SK-N-SH (cell line): ENCODE measurements at regions not wholly inside any gene's neighbourhood (a gene's known extent, or its start where the extent isn't known, plus 50 kb on each side); places are given as distances from the start of the nearest gene placed in this dataset.

Experiments
- CTCF ChIA-PET: fragments of 300-600, 350-600 bp; formaldehyde crosslinking; extraction: SDS; loops from one replicate; lab custom pipeline; 2021; lab: Yijun Ruan, JAX
- POLR2A ChIA-PET: fragments of 350-600 bp; sonication (Branson Sonifier 250); formaldehyde crosslinking; extraction: SDS; loops from one replicate; lab custom pipeline; 2020; ENCODE audit warnings: antibody characterized with exemption, inconsistent platforms; lab: Yijun Ruan, JAX
- DNase-seq: peaks from one replicate; pipeline ENCODE4 v3.0.0; 2012
- H2AFZ ChIP-seq: fragments of 200-600 bp; sonication (generic); 2 replicates; pipeline ENCODE4 v1.8.1; 2016; ENCODE audit warnings: antibody characterized with exemption, mild to moderate bottlenecking, low read depth
- H3F3A ChIP-seq: fragments of 200-600 bp; sonication (generic); replicated peaks from 2 replicates; pipeline ENCODE3; 2016; ENCODE audit warnings: antibody characterized with exemption, mild to moderate bottlenecking; ENCODE audit not compliant: insufficient read depth
- H3K27ac ChIP-seq, 2 experiments: fragments of 200-500 bp in 1 of 2; fragments of 200-600 bp in 1 of 2; sonication (Bioruptor generic) in 1 of 2; sonication (generic), shearing (Covaris generic) in 1 of 2; 2 replicates each; pipeline versions ENCODE4 v1.5.1 to v1.6.1; 2014 to 2016; ENCODE audit warnings: low read depth in 2 of 2, inconsistent platforms in 1 of 2, low read length in 1 of 2, mild to moderate bottlenecking in 1 of 2, mixed read lengths in 1 of 2
- H3K27me3 ChIP-seq: fragments of 200-600 bp; sonication (generic), shearing (Covaris generic); 2 replicates; pipeline ENCODE4 v1.6.1; 2016; ENCODE audit warnings: mixed run types; ENCODE audit not compliant: insufficient read depth
- H3K36me3 ChIP-seq, 2 experiments: fragments of 200-500 bp in 1 of 2; fragments of 200-600 bp in 1 of 2; sonication (Bioruptor generic) in 1 of 2; sonication (generic) in 1 of 2; replicated peaks in 1 of 2; 2 replicates each; pipeline versions ENCODE3 to v1.5.1; 2014 to 2016; ENCODE audit warnings: low read length in 1 of 2, mild to moderate bottlenecking in 1 of 2; ENCODE audit not compliant: insufficient read depth in 2 of 2, control insufficient read depth in 1 of 2
- H3K4me1 ChIP-seq, 2 experiments: fragments of 200-500 bp in 1 of 2; fragments of 200-600 bp in 1 of 2; sonication (Bioruptor generic) in 1 of 2; sonication (generic), shearing (Covaris generic) in 1 of 2; 2 replicates each; pipeline versions ENCODE4 v1.5.1 to v1.6.1; 2014 to 2016; ENCODE audit warnings: low read depth in 1 of 2, low read length in 1 of 2, mixed run types in 1 of 2; ENCODE audit not compliant: insufficient read depth in 2 of 2, control insufficient read depth in 1 of 2
- H3K4me2 ChIP-seq: fragments of 200-600 bp; sonication (generic), shearing (Covaris generic); 2 replicates; pipeline ENCODE4 v1.6.1; 2017; ENCODE audit warnings: mixed run types
- H3K4me3 ChIP-seq, 2 experiments: fragments of 200-500 bp in 1 of 2; fragments of 200-600 bp in 1 of 2; sonication (Bioruptor generic) in 1 of 2; sonication (generic), shearing (Covaris generic) in 1 of 2; 2 replicates each; pipeline versions ENCODE4 v1.5.1 to v1.8.1; 2014 to 2016; ENCODE audit warnings: low read depth in 2 of 2, inconsistent platforms in 1 of 2, low read length in 1 of 2, mild to moderate bottlenecking in 1 of 2, mixed read lengths in 1 of 2, moderate library complexity in 1 of 2
- H3K79me2 ChIP-seq: fragments of 200-600 bp; sonication (generic); 2 replicates; pipeline ENCODE4 v1.8.1; 2017; ENCODE audit warnings: mild to moderate bottlenecking; ENCODE audit not compliant: insufficient read depth
- H3K9ac ChIP-seq: fragments of 200-600 bp; sonication (generic); 2 replicates; pipeline ENCODE4 v1.6.1; 2017; ENCODE audit warnings: mixed run types
- H3K9me2 ChIP-seq: fragments of 200-600 bp; sonication (generic); 2 replicates; pipeline ENCODE4 v1.6.1; 2017; ENCODE audit warnings: mixed run types
- H3K9me3 ChIP-seq: fragments of 200-600 bp; sonication (generic); 2 replicates; pipeline ENCODE4 v1.6.1; 2017; ENCODE audit warnings: mixed run types, mild to moderate bottlenecking, moderate library complexity
- H4K20me1 ChIP-seq: fragments of 200-600 bp; sonication (generic); 2 replicates; pipeline ENCODE4 v1.6.1; 2017; ENCODE audit warnings: mild to moderate bottlenecking, mixed run types; ENCODE audit not compliant: insufficient read depth
- CTCF ChIP-seq: fragments of 200-600 bp; sonication (generic); IDR thresholded peaks from 2 replicates; pipeline ENCODE4 v1.6.1; 2017; ENCODE audit warnings: antibody characterized with exemption, mild to moderate bottlenecking, moderate library complexity
- EP300 ChIP-seq, 2 experiments: IDR thresholded peaks; 2 replicates each; pipeline versions ENCODE4 v1.4.0 to v1.6.1; 2012; ENCODE audit warnings: borderline replicate concordance in 1 of 2, low read depth in 1 of 2, low read length in 1 of 2
- FOSL2 ChIP-seq: IDR thresholded peaks from 2 replicates; pipeline ENCODE4 v1.4.0; 2012; ENCODE audit warnings: low read depth, mild to moderate bottlenecking, moderate library complexity, borderline replicate concordance
- GATA2 ChIP-seq: sonication (generic); formaldehyde crosslinking; IDR thresholded peaks from 2 replicates; pipeline ENCODE4 v1.5.0; 2020; ENCODE audit warnings: mild to moderate bottlenecking, missing genetic modification reagents
- IRF3 ChIP-seq: fragments of 150-350 bp; IDR thresholded peaks from 2 replicates; pipeline ENCODE4 v1.6.1; 2016; ENCODE audit warnings: mild to moderate bottlenecking, low read depth, low read length
- JUND ChIP-seq: IDR thresholded peaks from 2 replicates; pipeline ENCODE4 v1.4.0; 2012
- MAX ChIP-seq: IDR thresholded peaks from 2 replicates; pipeline ENCODE4 v1.4.0; 2012; ENCODE audit warnings: low read depth
- MXI1 ChIP-seq: IDR thresholded peaks from 2 replicates; pipeline ENCODE4 v1.6.1; 2012; ENCODE audit warnings: mild to moderate bottlenecking, low read depth, low read length, improper control_type of control experiment
- POLR2AphosphoS5 ChIP-seq: IDR thresholded peaks from 2 replicates; pipeline ENCODE4 v1.6.1; 2012; ENCODE audit warnings: low read depth, low read length
- RCOR1 ChIP-seq: fragments of 150-350 bp; IDR thresholded peaks from 2 replicates; pipeline ENCODE4 v1.6.1; 2017; ENCODE audit warnings: antibody characterized with exemption, low read length
- REST ChIP-seq: IDR thresholded peaks from 2 replicates; pipeline ENCODE4 v1.6.1; 2012; ENCODE audit warnings: mild to moderate bottlenecking, low read depth, low read length, moderate library complexity
- RXRA ChIP-seq: IDR thresholded peaks from 2 replicates; pipeline ENCODE4 v1.4.0; 2012; ENCODE audit warnings: low read depth, mild to moderate bottlenecking, borderline replicate concordance
- TCF12 ChIP-seq: IDR thresholded peaks from 2 replicates; pipeline ENCODE4 v1.4.0; 2012
- TEAD4 ChIP-seq: IDR thresholded peaks from 2 replicates; pipeline ENCODE4 v1.4.0; 2012; ENCODE audit warnings: mild to moderate bottlenecking, borderline replicate concordance; ENCODE audit not compliant: insufficient read depth
- USF2 ChIP-seq: fragments of 150-350 bp; IDR thresholded peaks from 2 replicates; pipeline ENCODE4 v1.6.1; 2017; ENCODE audit warnings: antibody characterized with exemption, low read length, low read depth, borderline replicate concordance
- ZBTB33 ChIP-seq: IDR thresholded peaks from 2 replicates; pipeline ENCODE4 v1.4.0; 2012; ENCODE audit warnings: low read depth, borderline replicate concordance
- WGBS: methylation state at CpG from one replicate; pipeline ENCODE4 v1.1.6; 2017; ENCODE audit warnings: low lambda C conversion rate; 5-methylcytosine and 5-hydroxymethylcytosine counted together

- no peak overlapping the region for H3K4me2 ChIP-seq
- H3K9me3 ChIP-seq, result no peaks in the 10 kb centered on the region
- CTCF ChIA-PET, result no interaction called here
- POLR2A ChIA-PET, result no interaction called here
- no peak overlapping the region for H3K27ac ChIP-seq
- no peaks in the 10 kb centered on the region for H3K79me2 ChIP-seq
- H3K9ac ChIP-seq, result no peak overlapping the region
- WGBS, result 75% methylated on average over 2 of the region's 2 CpGs
- no peaks in the 10 kb centered on the region for H4K20me1 ChIP-seq
- no peak overlapping the region for H2AFZ ChIP-seq
- H3K4me3 ChIP-seq, result no peak overlapping the region
- no peaks in the 10 kb centered on the region for H3K4me1 ChIP-seq
- H3F3A ChIP-seq, result peaks cover 4% of the 10 kb centered on the region
- TF ChIP-seq CTCF (0 out of 2 replicates have a peak, but pooled peaks have one; percentile 8), TCF12 (no peak), MAX (no peak), RCOR1 (no peak), GATA2 (CRISPR knock-in tag) (no peak), RXRA (no peak)
- no peaks in the 10 kb centered on the region for H3K36me3 ChIP-seq
- H3K9me2 ChIP-seq, result no peaks in the 10 kb centered on the region
- DNase-seq, result no peak
- H3K27me3 ChIP-seq, result no peaks in the 10 kb centered on the region
Measured at GRCh38 chr13:106145997-106146864, 389.2 kb downstream of the EFNB2 start.

- no peaks in the 10 kb centered on the region for H3F3A ChIP-seq
- H3K4me2 ChIP-seq, result no peak overlapping the region
- no peaks in the 10 kb centered on the region for H3K79me2 ChIP-seq
- no peak overlapping the region for H2AFZ ChIP-seq
- no peak overlapping the region for H3K4me3 ChIP-seq
- H3K9ac ChIP-seq, result no peak overlapping the region
- CTCF ChIA-PET, result no interaction called here
- no peaks in the 10 kb centered on the region for H3K9me3 ChIP-seq
- WGBS, result 86% methylated on average over 1 of the region's 1 CpG
- POLR2A ChIA-PET, result no interaction called here
- H3K9me2 ChIP-seq, result no peaks in the 10 kb centered on the region
- no peaks in the 10 kb centered on the region for H3K27me3 ChIP-seq
- no peaks in the 10 kb centered on the region for H4K20me1 ChIP-seq
- H3K4me1 ChIP-seq, result no peaks in the 10 kb centered on the region
- no peaks in the 10 kb centered on the region for H3K36me3 ChIP-seq
- no peak overlapping the region for H3K27ac ChIP-seq
- DNase-seq, result no peak
- no peak for TF ChIP-seq ZBTB33
- no peak for TF ChIP-seq TEAD4
- no peak for TF ChIP-seq IRF3
- TF ChIP-seq FOSL2, result no peak
- TF ChIP-seq POLR2AphosphoS5, result no peak
- TF ChIP-seq RXRA, result no peak
- TF ChIP-seq MXI1, result no peak
- TF ChIP-seq RCOR1, result no peak
- TF ChIP-seq USF2, result no peak
- no peak for TF ChIP-seq JUND
- TF ChIP-seq REST, result no peak
- TF ChIP-seq EP300 (IDR thresholded peaks at IDR 0.05; ENCODE audit: borderline replicate concordance in 1 of 2, low read depth in 1 of 2, low read length in 1 of 2), result no peak
- no peak for TF ChIP-seq GATA2 (CRISPR knock-in tag)
Measured at GRCh38 chr13:106145070-106145469, 390.4 kb downstream of the EFNB2 start.
